ENCODE measurements at regions not wholly inside any gene's neighbourhood (a gene's known extent, or its start where the extent isn't known, plus 50 kb on each side); places are given as distances from the start of the nearest gene placed in this dataset.

GRCh38 chr1:14031461-14031860 is 331.5 kb downstream of the PRDM2 start:
- no peak for TF ChIP-seq CTCF (IDR thresholded peaks at IDR 0.05; ENCODE audit: low read depth, low read length, missing control alignments)
- H3K4me3 ChIP-seq (replicated peaks; ENCODE audit: low read depth, low read length) = no peak overlapping the region
- no peak for DNase-seq (ENCODE audit: extremely low read depth, low read depth)

GRCh38 chr1:14034506-14034905 is 334.5 kb downstream of the PRDM2 start:
- no peak for DNase-seq (ENCODE audit: extremely low read depth, low read depth)
- no peak overlapping the region for H3K4me3 ChIP-seq (replicated peaks; ENCODE audit: low read depth, low read length)
- no peak for TF ChIP-seq CTCF (IDR thresholded peaks at IDR 0.05; ENCODE audit: low read depth, low read length, missing control alignments)

GRCh38 chr1:14037101-14037847 is 337.3 kb downstream of the PRDM2 start:
- DNase-seq (ENCODE audit: extremely low read depth, low read depth) = no peak

GRCh38 chr1:14039582-14040430 is 339.8 kb downstream of the PRDM2 start:
- DNase-seq (ENCODE audit: extremely low read depth, low read depth) = no peak
- no peak overlapping the region for H3K4me3 ChIP-seq (replicated peaks; ENCODE audit: low read depth, low read length)
- no peak for TF ChIP-seq CTCF (IDR thresholded peaks at IDR 0.05; ENCODE audit: low read depth, low read length, missing control alignments)

More at GRCh38 chr1:14037101-14037847, 337.3 kb downstream of the PRDM2 start:
- TF ChIP-seq CTCF (IDR thresholded peaks at IDR 0.05; ENCODE audit: low read depth, low read length, missing control alignments) = no peak
- no peak overlapping the region for H3K4me3 ChIP-seq (replicated peaks; ENCODE audit: low read depth, low read length)

- no peak for TF ChIP-seq CTCF (IDR thresholded peaks at IDR 0.05; ENCODE audit: low read depth, low read length, missing control alignments)
- no peak overlapping the region for H3K4me3 ChIP-seq (replicated peaks; ENCODE audit: low read depth, low read length)
These were observed 350.0 kb downstream of the PRDM2 start for GRCh38 chr1:14049965-14050364.

GRCh38 chr1:14055442-14056223 is 355.6 kb downstream of the PRDM2 start:
- DNase-seq (ENCODE audit: extremely low read depth, low read depth) = no peak
- no peak for TF ChIP-seq CTCF (IDR thresholded peaks at IDR 0.05; ENCODE audit: low read depth, low read length, missing control alignments)
- no peak overlapping the region for H3K4me3 ChIP-seq (replicated peaks; ENCODE audit: low read depth, low read length)

More at GRCh38 chr1:14049965-14050364, 350.0 kb downstream of the PRDM2 start:
- DNase-seq (ENCODE audit: extremely low read depth, low read depth) = no peak
